ENCODE measurements at regions not wholly inside any gene's neighbourhood (a gene's known extent, or its start where the extent isn't known, plus 50 kb on each side); places are given as distances from the start of the nearest gene placed in this dataset.

DNA sequence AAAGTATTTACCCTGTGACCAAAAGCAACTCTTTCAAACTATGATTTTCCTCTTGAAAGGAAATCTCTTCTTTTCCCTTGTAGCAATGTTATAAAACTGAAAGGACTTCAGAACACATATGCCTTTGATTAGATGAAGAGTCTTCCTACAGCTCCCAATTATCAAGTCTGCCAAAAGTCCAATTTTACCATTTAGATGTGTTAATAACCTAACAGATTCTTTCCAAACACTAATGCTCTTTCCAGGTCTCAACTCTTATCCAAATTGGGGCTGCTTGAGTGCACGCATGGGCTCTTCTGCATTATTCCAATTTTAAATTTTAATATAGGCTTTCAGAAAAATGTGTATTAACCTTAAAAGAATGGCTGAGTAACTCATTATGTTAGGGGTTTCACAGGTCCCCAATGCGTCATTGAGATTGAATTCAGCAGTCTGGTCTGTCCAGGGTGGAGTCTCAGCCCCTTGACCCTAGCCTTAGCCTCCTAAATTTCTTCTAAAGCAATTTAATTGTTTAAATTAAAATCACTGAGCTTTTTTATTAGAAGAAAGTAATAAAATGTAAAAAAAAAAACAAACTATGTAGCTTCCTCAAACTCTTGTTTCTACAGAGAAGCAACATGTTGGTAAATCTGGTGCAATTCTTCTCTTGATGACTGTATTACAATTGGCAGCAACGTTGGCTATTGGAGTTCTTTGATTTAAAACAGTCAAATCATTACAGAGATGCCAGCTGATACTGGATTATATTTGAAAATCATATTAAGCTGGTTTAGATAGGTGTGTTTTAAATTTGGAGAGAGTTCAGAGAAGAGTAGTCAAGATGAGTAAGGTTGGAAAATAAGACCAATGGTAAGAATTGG, 170.4 kb downstream of the DKK1 start:
- TF ChIP-seq, protein P1, sequence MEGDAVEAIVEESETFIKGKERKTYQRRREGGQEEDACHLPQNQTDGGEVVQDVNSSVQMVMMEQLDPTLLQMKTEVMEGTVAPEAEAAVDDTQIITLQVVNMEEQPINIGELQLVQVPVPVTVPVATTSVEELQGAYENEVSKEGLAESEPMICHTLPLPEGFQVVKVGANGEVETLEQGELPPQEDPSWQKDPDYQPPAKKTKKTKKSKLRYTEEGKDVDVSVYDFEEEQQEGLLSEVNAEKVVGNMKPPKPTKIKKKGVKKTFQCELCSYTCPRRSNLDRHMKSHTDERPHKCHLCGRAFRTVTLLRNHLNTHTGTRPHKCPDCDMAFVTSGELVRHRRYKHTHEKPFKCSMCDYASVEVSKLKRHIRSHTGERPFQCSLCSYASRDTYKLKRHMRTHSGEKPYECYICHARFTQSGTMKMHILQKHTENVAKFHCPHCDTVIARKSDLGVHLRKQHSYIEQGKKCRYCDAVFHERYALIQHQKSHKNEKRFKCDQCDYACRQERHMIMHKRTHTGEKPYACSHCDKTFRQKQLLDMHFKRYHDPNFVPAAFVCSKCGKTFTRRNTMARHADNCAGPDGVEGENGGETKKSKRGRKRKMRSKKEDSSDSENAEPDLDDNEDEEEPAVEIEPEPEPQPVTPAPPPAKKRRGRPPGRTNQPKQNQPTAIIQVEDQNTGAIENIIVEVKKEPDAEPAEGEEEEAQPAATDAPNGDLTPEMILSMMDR (IDR thresholded peaks at IDR 0.05 in 8 of 11, conservative IDR thresholded peaks at IDR 0.05 in 3 of 11) = no peak
- TF ChIP-seq POLR2AphosphoS5 (IDR thresholded peaks at IDR 0.05) (no peak), POLR2A (IDR thresholded peaks at IDR 0.05) (no peak)
